ENCODE measurements at regions not wholly inside any gene's neighbourhood (a gene's known extent, or its start where the extent isn't known, plus 50 kb on each side); places are given as distances from the start of the nearest gene placed in this dataset.

DNA sequence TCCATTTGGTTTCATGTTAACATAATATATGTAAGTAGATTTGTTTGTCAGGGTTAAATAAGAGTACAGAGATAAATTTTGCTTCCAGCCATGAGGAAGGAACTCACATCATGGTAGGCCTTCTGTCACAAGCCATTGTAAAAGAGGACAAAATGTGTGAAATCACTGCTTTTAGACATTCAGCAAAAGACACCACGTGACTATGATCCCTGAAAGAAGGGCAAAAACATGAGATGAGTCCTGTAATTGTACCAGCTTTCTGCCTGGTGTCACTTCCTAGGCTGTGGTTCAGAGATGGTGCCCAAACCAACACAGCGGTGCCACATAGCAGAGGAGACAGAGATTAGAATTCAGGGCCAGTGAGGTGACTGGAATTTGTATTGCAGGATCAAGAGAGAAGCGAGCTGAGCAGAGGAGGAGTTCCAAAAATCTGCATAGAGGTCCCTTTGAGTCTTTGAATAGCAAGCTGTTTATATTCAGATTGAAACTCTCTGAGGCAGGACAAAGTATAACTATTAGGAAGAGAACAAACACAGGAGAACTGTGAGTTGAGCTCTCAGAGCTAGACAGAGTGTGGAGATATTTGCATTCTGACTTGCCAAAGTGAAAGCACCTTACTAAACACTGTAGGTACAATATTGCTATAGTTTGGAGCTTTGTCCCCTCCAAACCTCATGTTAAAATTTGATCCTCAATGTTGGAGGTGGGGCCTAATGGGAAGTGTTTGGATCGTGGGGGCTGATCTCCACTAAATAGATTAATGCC lies 52.6 kb upstream of the PDE7B start:
- H3K27ac ChIP-seq, result no peak overlapping the region
- no peak for TF ChIP-seq CTCF (IDR thresholded peaks at IDR 0.05)
- H3K36me3 ChIP-seq, result no peaks in the 10 kb centered on the region
- no peaks in the 10 kb centered on the region for H3K27me3 ChIP-seq
- H3K4me1 ChIP-seq, result no peaks in the 10 kb centered on the region
- H3K4me3 ChIP-seq, result no peak overlapping the region
- H3K9me3 ChIP-seq, result no peaks in the 10 kb centered on the region
- intact Hi-C loops (cut with DNase I), result no loop called here
- no peak for ATAC-seq
- no peak for DNase-seq

Data from upper lobe of right lung (tissue), 1 donor.